SK-N-SH (cell line): ENCODE measurements at regions not wholly inside any gene's neighbourhood (a gene's known extent, or its start where the extent isn't known, plus 50 kb on each side); places are given as distances from the start of the nearest gene placed in this dataset.

Source experiments
- CTCF ChIA-PET: fragments of 300-600, 350-600 bp; formaldehyde crosslinking; extraction: SDS; loops from one replicate; lab custom pipeline; 2021; lab: Yijun Ruan, JAX
- POLR2A ChIA-PET: fragments of 350-600 bp; sonication (Branson Sonifier 250); formaldehyde crosslinking; extraction: SDS; loops from one replicate; lab custom pipeline; 2020; ENCODE audit warnings: antibody characterized with exemption, inconsistent platforms; lab: Yijun Ruan, JAX
- DNase-seq: peaks from one replicate; pipeline ENCODE4 v3.0.0; 2012
- H2AFZ ChIP-seq: fragments of 200-600 bp; sonication (generic); 2 replicates; pipeline ENCODE4 v1.8.1; 2016; ENCODE audit warnings: antibody characterized with exemption, mild to moderate bottlenecking, low read depth
- H3F3A ChIP-seq: fragments of 200-600 bp; sonication (generic); replicated peaks from 2 replicates; pipeline ENCODE3; 2016; ENCODE audit warnings: antibody characterized with exemption, mild to moderate bottlenecking; ENCODE audit not compliant: insufficient read depth
- H3K27ac ChIP-seq, 2 experiments: fragments of 200-500 bp in 1 of 2; fragments of 200-600 bp in 1 of 2; sonication (Bioruptor generic) in 1 of 2; sonication (generic), shearing (Covaris generic) in 1 of 2; 2 replicates each; pipeline versions ENCODE4 v1.5.1 to v1.6.1; 2014 to 2016; ENCODE audit warnings: low read depth in 2 of 2, inconsistent platforms in 1 of 2, low read length in 1 of 2, mild to moderate bottlenecking in 1 of 2, mixed read lengths in 1 of 2
- H3K27me3 ChIP-seq: fragments of 200-600 bp; sonication (generic), shearing (Covaris generic); 2 replicates; pipeline ENCODE4 v1.6.1; 2016; ENCODE audit warnings: mixed run types; ENCODE audit not compliant: insufficient read depth
- H3K36me3 ChIP-seq, 2 experiments: fragments of 200-500 bp in 1 of 2; fragments of 200-600 bp in 1 of 2; sonication (Bioruptor generic) in 1 of 2; sonication (generic) in 1 of 2; replicated peaks in 1 of 2; 2 replicates each; pipeline versions ENCODE3 to v1.5.1; 2014 to 2016; ENCODE audit warnings: low read length in 1 of 2, mild to moderate bottlenecking in 1 of 2; ENCODE audit not compliant: insufficient read depth in 2 of 2, control insufficient read depth in 1 of 2
- H3K4me1 ChIP-seq, 2 experiments: fragments of 200-500 bp in 1 of 2; fragments of 200-600 bp in 1 of 2; sonication (Bioruptor generic) in 1 of 2; sonication (generic), shearing (Covaris generic) in 1 of 2; 2 replicates each; pipeline versions ENCODE4 v1.5.1 to v1.6.1; 2014 to 2016; ENCODE audit warnings: low read depth in 1 of 2, low read length in 1 of 2, mixed run types in 1 of 2; ENCODE audit not compliant: insufficient read depth in 2 of 2, control insufficient read depth in 1 of 2
- H3K4me2 ChIP-seq: fragments of 200-600 bp; sonication (generic), shearing (Covaris generic); 2 replicates; pipeline ENCODE4 v1.6.1; 2017; ENCODE audit warnings: mixed run types
- H3K4me3 ChIP-seq, 2 experiments: fragments of 200-500 bp in 1 of 2; fragments of 200-600 bp in 1 of 2; sonication (Bioruptor generic) in 1 of 2; sonication (generic), shearing (Covaris generic) in 1 of 2; 2 replicates each; pipeline versions ENCODE4 v1.5.1 to v1.8.1; 2014 to 2016; ENCODE audit warnings: low read depth in 2 of 2, inconsistent platforms in 1 of 2, low read length in 1 of 2, mild to moderate bottlenecking in 1 of 2, mixed read lengths in 1 of 2, moderate library complexity in 1 of 2
- H3K79me2 ChIP-seq: fragments of 200-600 bp; sonication (generic); 2 replicates; pipeline ENCODE4 v1.8.1; 2017; ENCODE audit warnings: mild to moderate bottlenecking; ENCODE audit not compliant: insufficient read depth
- H3K9ac ChIP-seq: fragments of 200-600 bp; sonication (generic); 2 replicates; pipeline ENCODE4 v1.6.1; 2017; ENCODE audit warnings: mixed run types
- H3K9me2 ChIP-seq: fragments of 200-600 bp; sonication (generic); 2 replicates; pipeline ENCODE4 v1.6.1; 2017; ENCODE audit warnings: mixed run types
- H3K9me3 ChIP-seq: fragments of 200-600 bp; sonication (generic); 2 replicates; pipeline ENCODE4 v1.6.1; 2017; ENCODE audit warnings: mixed run types, mild to moderate bottlenecking, moderate library complexity
- H4K20me1 ChIP-seq: fragments of 200-600 bp; sonication (generic); 2 replicates; pipeline ENCODE4 v1.6.1; 2017; ENCODE audit warnings: mild to moderate bottlenecking, mixed run types; ENCODE audit not compliant: insufficient read depth
- FOSL2 ChIP-seq: IDR thresholded peaks from 2 replicates; pipeline ENCODE4 v1.4.0; 2012; ENCODE audit warnings: low read depth, mild to moderate bottlenecking, moderate library complexity, borderline replicate concordance
- FOXJ3 ChIP-seq: sonication (generic); formaldehyde crosslinking; IDR thresholded peaks from 2 replicates; pipeline ENCODE4 v1.5.1; 2020; ENCODE audit warnings: mild to moderate bottlenecking, missing genetic modification reagents
- FOXM1 ChIP-seq: IDR thresholded peaks from 2 replicates; pipeline ENCODE4 v1.4.0; 2012; ENCODE audit warnings: low read depth, mild to moderate bottlenecking
- MXI1 ChIP-seq: IDR thresholded peaks from 2 replicates; pipeline ENCODE4 v1.6.1; 2012; ENCODE audit warnings: mild to moderate bottlenecking, low read depth, low read length, improper control_type of control experiment
- NFIC ChIP-seq: IDR thresholded peaks from 2 replicates; pipeline ENCODE4 v1.4.0; 2012; ENCODE audit warnings: borderline replicate concordance
- REST ChIP-seq: IDR thresholded peaks from 2 replicates; pipeline ENCODE4 v1.6.1; 2012; ENCODE audit warnings: mild to moderate bottlenecking, low read depth, low read length, moderate library complexity
- RFX5 ChIP-seq: IDR thresholded peaks from 2 replicates; pipeline ENCODE4 v1.6.1; 2012; ENCODE audit warnings: mild to moderate bottlenecking, improper control_type of control experiment, low read length
- SMC3 ChIP-seq: IDR thresholded peaks from 2 replicates; pipeline ENCODE4 v1.6.1; 2012; ENCODE audit warnings: low read depth, low read length, improper control_type of control experiment
- TCF12 ChIP-seq: IDR thresholded peaks from 2 replicates; pipeline ENCODE4 v1.4.0; 2012
- TEAD4 ChIP-seq: IDR thresholded peaks from 2 replicates; pipeline ENCODE4 v1.4.0; 2012; ENCODE audit warnings: mild to moderate bottlenecking, borderline replicate concordance; ENCODE audit not compliant: insufficient read depth
- USF2 ChIP-seq: fragments of 150-350 bp; IDR thresholded peaks from 2 replicates; pipeline ENCODE4 v1.6.1; 2017; ENCODE audit warnings: antibody characterized with exemption, low read length, low read depth, borderline replicate concordance
- ZBTB33 ChIP-seq: IDR thresholded peaks from 2 replicates; pipeline ENCODE4 v1.4.0; 2012; ENCODE audit warnings: low read depth, borderline replicate concordance
- WGBS: methylation state at CpG from one replicate; pipeline ENCODE4 v1.1.6; 2017; ENCODE audit warnings: low lambda C conversion rate; 5-methylcytosine and 5-hydroxymethylcytosine counted together

GRCh38 chr10:8817299-8817698, 762.8 kb downstream of the GATA3 start:
- H3K27me3 ChIP-seq = no peaks in the 10 kb centered on the region
- H3F3A ChIP-seq = no peaks in the 10 kb centered on the region
- peak; percentile 8 for DNase-seq
- no peak overlapping the region for H3K9ac ChIP-seq
- POLR2A ChIA-PET = no interaction called here
- peak overlapping the region in 1 of 2 experiments; percentile 50; a peak in 1 of 4 replicates for H3K27ac ChIP-seq
- no peaks in the 10 kb centered on the region for H3K36me3 ChIP-seq
- H3K4me1 ChIP-seq = no peaks in the 10 kb centered on the region
- H3K79me2 ChIP-seq = no peaks in the 10 kb centered on the region
- no peaks in the 10 kb centered on the region for H3K9me3 ChIP-seq
- H3K4me2 ChIP-seq = no peak overlapping the region
- H3K4me3 ChIP-seq = no peak overlapping the region
- H4K20me1 ChIP-seq = no peaks in the 10 kb centered on the region
- WGBS = 9% methylated on average over 2 of the region's 2 CpGs
- TF ChIP-seq REST (no peak), SMC3 (no peak), FOXM1 (no peak), NFIC (no peak), RFX5 (no peak), FOSL2 (no peak), TCF12 (no peak), ZBTB33 (no peak), MXI1 (no peak), USF2 (no peak), TEAD4 (no peak), FOXJ3 (CRISPR knock-in tag) (no peak)
- CTCF ChIA-PET = no interaction called here
- H2AFZ ChIP-seq = no peak overlapping the region
- H3K9me2 ChIP-seq = no peaks in the 10 kb centered on the region
